SU-DHL-6 (cell line): ENCODE measurements at regions not wholly inside any gene's neighbourhood (a gene's known extent, or its start where the extent isn't known, plus 50 kb on each side); places are given as distances from the start of the nearest gene placed in this dataset.

Source experiments
- EZH2phosphoT487 ChIP-seq: fragments of 200-600 bp; sonication (generic), shearing (Covaris generic); conservative IDR thresholded peaks from 2 replicates; pipeline ENCODE4 v1.6.1; 2018; ENCODE audit warnings: mild to moderate bottlenecking, antibody characterized with exemption, low read length, moderate library complexity, mixed read lengths
- TF ChIP-seq, protein P1 (sequence below): fragments of 200-600 bp; sonication (generic); IDR thresholded peaks from one replicate; pipeline ENCODE4 v1.5.1; 2017; ENCODE audit warnings: antibody characterized with exemption, mild to moderate bottlenecking, low read length, moderate library complexity; ENCODE audit not compliant: insufficient read depth, poor library complexity, severe bottlenecking

GRCh38 chr5:5678909-5679308 lies 256.4 kb downstream of the ICE1 start:
- TF ChIP-seq, protein P1, sequence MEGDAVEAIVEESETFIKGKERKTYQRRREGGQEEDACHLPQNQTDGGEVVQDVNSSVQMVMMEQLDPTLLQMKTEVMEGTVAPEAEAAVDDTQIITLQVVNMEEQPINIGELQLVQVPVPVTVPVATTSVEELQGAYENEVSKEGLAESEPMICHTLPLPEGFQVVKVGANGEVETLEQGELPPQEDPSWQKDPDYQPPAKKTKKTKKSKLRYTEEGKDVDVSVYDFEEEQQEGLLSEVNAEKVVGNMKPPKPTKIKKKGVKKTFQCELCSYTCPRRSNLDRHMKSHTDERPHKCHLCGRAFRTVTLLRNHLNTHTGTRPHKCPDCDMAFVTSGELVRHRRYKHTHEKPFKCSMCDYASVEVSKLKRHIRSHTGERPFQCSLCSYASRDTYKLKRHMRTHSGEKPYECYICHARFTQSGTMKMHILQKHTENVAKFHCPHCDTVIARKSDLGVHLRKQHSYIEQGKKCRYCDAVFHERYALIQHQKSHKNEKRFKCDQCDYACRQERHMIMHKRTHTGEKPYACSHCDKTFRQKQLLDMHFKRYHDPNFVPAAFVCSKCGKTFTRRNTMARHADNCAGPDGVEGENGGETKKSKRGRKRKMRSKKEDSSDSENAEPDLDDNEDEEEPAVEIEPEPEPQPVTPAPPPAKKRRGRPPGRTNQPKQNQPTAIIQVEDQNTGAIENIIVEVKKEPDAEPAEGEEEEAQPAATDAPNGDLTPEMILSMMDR = no peak
- TF ChIP-seq EZH2phosphoT487 = no peak
